KMS-11 (cell line): ENCODE measurements at regions not wholly inside any gene's neighbourhood (a gene's known extent, or its start where the extent isn't known, plus 50 kb on each side); places are given as distances from the start of the nearest gene placed in this dataset.

Source experiments
- H2AFZ ChIP-seq: fragments of 200-600 bp; sonication (generic); 2 replicates; pipeline ENCODE4 v1.6.1; 2016; ENCODE audit warnings: antibody characterized with exemption, mixed run types, low read depth
- H3K27ac ChIP-seq: fragments of 200-600 bp; sonication (generic); 2 replicates; pipeline ENCODE4 v1.6.1; 2016; ENCODE audit warnings: mild to moderate bottlenecking, mixed run types
- H3K27me3 ChIP-seq: fragments of 200-600 bp; sonication (generic); 2 replicates; pipeline ENCODE4 v1.6.1; 2017; ENCODE audit warnings: mild to moderate bottlenecking, low read depth, mixed run types, moderate library complexity; ENCODE audit not compliant: insufficient read depth
- H3K36me3 ChIP-seq: fragments of 200-600 bp; sonication (generic); 2 replicates; pipeline ENCODE4 v1.6.1; 2017; ENCODE audit warnings: mild to moderate bottlenecking, mixed run types; ENCODE audit not compliant: insufficient read depth
- H3K4me1 ChIP-seq: fragments of 200-600 bp; sonication (generic); 2 replicates; pipeline ENCODE4 v1.6.1; 2016; ENCODE audit warnings: mild to moderate bottlenecking, low read depth, mixed run types; ENCODE audit not compliant: poor library complexity, severe bottlenecking
- H3K4me2 ChIP-seq: fragments of 200-600 bp; sonication (generic); 2 replicates; pipeline ENCODE4 v1.7.0; 2016; ENCODE audit warnings: mild to moderate bottlenecking, mixed run types
- H3K4me3 ChIP-seq: fragments of 200-600 bp; sonication (generic); IDR thresholded peaks from 2 replicates; pipeline ENCODE4 v1.6.1; 2017; ENCODE audit warnings: low read depth, low read length, mixed read lengths; ENCODE audit not compliant: insufficient read depth
- H3K79me2 ChIP-seq: fragments of 200-600 bp; sonication (generic); 2 replicates; pipeline ENCODE4 v1.6.1; 2016; ENCODE audit warnings: low read depth, mixed run types; ENCODE audit not compliant: insufficient read depth
- H3K9ac ChIP-seq: fragments of 200-600 bp; sonication (generic); 2 replicates; pipeline ENCODE4 v1.6.1; 2016; ENCODE audit warnings: mild to moderate bottlenecking, mixed run types
- H4K20me1 ChIP-seq: fragments of 200-600 bp; sonication (generic); 2 replicates; pipeline ENCODE4 v1.6.1; 2016; ENCODE audit warnings: mild to moderate bottlenecking, mixed run types; ENCODE audit not compliant: insufficient read depth
- TF ChIP-seq, protein P1 (sequence below): fragments of 200-600 bp; sonication (generic); conservative IDR thresholded peaks from 2 replicates; pipeline ENCODE4 v1.6.1; 2017; ENCODE audit warnings: low read depth, mild to moderate bottlenecking, antibody characterized with exemption, low read length, moderate library complexity, mixed read lengths

GRCh38 chr9:28648723-28649122, 1075.4 kb upstream of the C9orf72 start:
- no peaks in the 10 kb centered on the region for H3K36me3 ChIP-seq
- H3K4me2 ChIP-seq = no peak overlapping the region
- no peak overlapping the region for H3K4me3 ChIP-seq
- H3K79me2 ChIP-seq = no peaks in the 10 kb centered on the region
- TF ChIP-seq, protein P1, sequence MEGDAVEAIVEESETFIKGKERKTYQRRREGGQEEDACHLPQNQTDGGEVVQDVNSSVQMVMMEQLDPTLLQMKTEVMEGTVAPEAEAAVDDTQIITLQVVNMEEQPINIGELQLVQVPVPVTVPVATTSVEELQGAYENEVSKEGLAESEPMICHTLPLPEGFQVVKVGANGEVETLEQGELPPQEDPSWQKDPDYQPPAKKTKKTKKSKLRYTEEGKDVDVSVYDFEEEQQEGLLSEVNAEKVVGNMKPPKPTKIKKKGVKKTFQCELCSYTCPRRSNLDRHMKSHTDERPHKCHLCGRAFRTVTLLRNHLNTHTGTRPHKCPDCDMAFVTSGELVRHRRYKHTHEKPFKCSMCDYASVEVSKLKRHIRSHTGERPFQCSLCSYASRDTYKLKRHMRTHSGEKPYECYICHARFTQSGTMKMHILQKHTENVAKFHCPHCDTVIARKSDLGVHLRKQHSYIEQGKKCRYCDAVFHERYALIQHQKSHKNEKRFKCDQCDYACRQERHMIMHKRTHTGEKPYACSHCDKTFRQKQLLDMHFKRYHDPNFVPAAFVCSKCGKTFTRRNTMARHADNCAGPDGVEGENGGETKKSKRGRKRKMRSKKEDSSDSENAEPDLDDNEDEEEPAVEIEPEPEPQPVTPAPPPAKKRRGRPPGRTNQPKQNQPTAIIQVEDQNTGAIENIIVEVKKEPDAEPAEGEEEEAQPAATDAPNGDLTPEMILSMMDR = no peak; the same call in 1 of the 2 replicates
- no peak overlapping the region for H3K9ac ChIP-seq
- H3K4me1 ChIP-seq = no peaks in the 10 kb centered on the region
- no peak overlapping the region for H2AFZ ChIP-seq
- no peaks in the 10 kb centered on the region for H4K20me1 ChIP-seq
- H3K27me3 ChIP-seq = no peaks in the 10 kb centered on the region
- no peak overlapping the region for H3K27ac ChIP-seq

DNA sequence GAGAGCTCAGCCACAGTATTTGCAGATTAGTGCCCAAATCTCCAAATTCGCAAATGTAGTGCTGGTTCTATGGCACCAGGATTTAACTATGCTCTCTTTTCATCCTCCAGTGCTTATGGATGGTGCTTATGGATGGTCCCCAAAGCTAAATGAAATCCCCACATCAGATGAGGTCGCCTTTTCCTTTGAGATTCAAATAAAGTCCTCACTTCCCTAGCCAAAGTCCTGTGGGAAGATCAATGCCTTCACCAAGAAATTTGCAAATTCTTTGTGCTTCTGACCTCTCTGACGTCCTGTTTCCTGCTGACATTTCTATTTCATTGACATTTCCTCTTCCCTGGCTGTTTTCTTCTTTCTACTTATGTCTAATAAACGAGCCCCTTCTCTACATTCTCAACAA, 1077.0 kb upstream of the C9orf72 start:
- Histone ChIP-seq H3K36me3 (no peaks in the 10 kb centered on the region), H3K9ac (no peak overlapping the region), H3K27me3 (no peaks in the 10 kb centered on the region), H2AFZ (no peak overlapping the region), H3K79me2 (no peaks in the 10 kb centered on the region), H4K20me1 (no peaks in the 10 kb centered on the region), H3K27ac (no peak overlapping the region), H3K4me2 (no peak overlapping the region), H3K4me1 (no peaks in the 10 kb centered on the region), H3K4me3 (no peak overlapping the region)
- TF ChIP-seq, protein P1 = no peak

- Histone ChIP-seq H3K4me2 (no peak overlapping the region), H3K4me1 (no peaks in the 10 kb centered on the region), H3K27ac (no peak overlapping the region), H3K4me3 (no peak overlapping the region), H2AFZ (no peak overlapping the region), H3K9ac (no peak overlapping the region), H3K79me2 (no peaks in the 10 kb centered on the region), H4K20me1 (no peaks in the 10 kb centered on the region), H3K36me3 (no peaks in the 10 kb centered on the region), H3K27me3 (no peaks in the 10 kb centered on the region)
- TF ChIP-seq, protein P1 = no peak
Observed at GRCh38 chr9:28651050-28651722, 1077.9 kb upstream of the C9orf72 start.

- H4K20me1 ChIP-seq = no peaks in the 10 kb centered on the region
Observed at GRCh38 chr9:28653216-28653615, 1079.9 kb upstream of the C9orf72 start.

More at GRCh38 chr9:28653216-28653615, 1079.9 kb upstream of the C9orf72 start:
- Histone ChIP-seq H3K4me3 (no peak overlapping the region), H3K27ac (no peak overlapping the region), H3K27me3 (no peaks in the 10 kb centered on the region), H3K79me2 (no peaks in the 10 kb centered on the region), H2AFZ (no peak overlapping the region), H3K4me1 (no peaks in the 10 kb centered on the region), H3K9ac (no peak overlapping the region), H3K36me3 (no peaks in the 10 kb centered on the region), H3K4me2 (no peak overlapping the region)
- TF ChIP-seq, protein P1 = no peak
